IMR-90 (cell line): ENCODE measurements at regions not wholly inside any gene's neighbourhood (a gene's known extent, or its start where the extent isn't known, plus 50 kb on each side); places are given as distances from the start of the nearest gene placed in this dataset.

Experiments
- ATAC-seq: fragments of 200-7000 bp; cut with Tn5 transposase; 2 replicates; pipeline ENCODE4 v1.9.1; 2020; ENCODE audit warnings: low read depth, mild to moderate bottlenecking, moderate library complexity
- BruUV-seq: library from RNA; stranded (reverse); fragments of 400-500 nt; replicated peaks from 2 replicates; lab custom pipeline; 2021; lab: Mats Ljungman, UMichigan
- CTCF ChIA-PET: fragments of 300-600 bp; formaldehyde crosslinking; extraction: SDS; loops from one replicate; lab custom pipeline; 2021; ENCODE audit warnings: antibody characterized with exemption; lab: Yijun Ruan, JAX
- POLR2A ChIA-PET: fragments of 300-600 bp; sonication (Branson Sonifier 250); formaldehyde crosslinking; loops from one replicate; lab custom pipeline; 2022; ENCODE audit warnings: antibody characterized with exemption; ENCODE audit not compliant: unreplicated experiment; lab: Charles Lee
- DNase-seq: peaks from one replicate; pipeline ENCODE4 v3.0.0; 2013
- H2AFZ ChIP-seq: replicated peaks from 2 replicates; pipeline ENCODE3; 2013; ENCODE audit warnings: low read length, mild to moderate bottlenecking; ENCODE audit not compliant: poor library complexity
- H2AK5ac ChIP-seq: 2 replicates; pipeline ENCODE4 v1.6.1; 2013; ENCODE audit warnings: low read depth, low read length, inconsistent platforms
- H2AK9ac ChIP-seq: replicated peaks from 2 replicates; pipeline ENCODE3; 2013; ENCODE audit warnings: mild to moderate bottlenecking, low read depth, low read length, moderate library complexity; ENCODE audit not compliant: poor library complexity
- H2BK120ac ChIP-seq: 2 replicates; pipeline ENCODE4 v1.6.1; 2013; ENCODE audit warnings: low read depth, low read length, inconsistent platforms
- H2BK15ac ChIP-seq: 3 replicates; pipeline ENCODE4 v1.6.1; 2013; ENCODE audit warnings: low read depth, low read length, inconsistent platforms
- H2BK20ac ChIP-seq: 2 replicates; pipeline ENCODE4 v1.6.1; 2013; ENCODE audit warnings: low read depth, mild to moderate bottlenecking, inconsistent platforms, low read length, moderate library complexity
- H2BK5ac ChIP-seq: 2 replicates; pipeline ENCODE4 v1.6.1; 2013; ENCODE audit warnings: mild to moderate bottlenecking, low read depth, low read length, inconsistent platforms; ENCODE audit not compliant: poor library complexity, severe bottlenecking
- H3K14ac ChIP-seq: replicated peaks from 2 replicates; pipeline ENCODE4 v1.6.1; 2013; ENCODE audit warnings: low read depth, low read length, inconsistent platforms
- H3K18ac ChIP-seq: 2 replicates; pipeline ENCODE4 v1.6.1; 2013; ENCODE audit warnings: low read depth, low read length, control low read depth
- H3K23ac ChIP-seq: 2 replicates; pipeline ENCODE4 v1.6.1; 2013; ENCODE audit warnings: low read depth, low read length, inconsistent platforms
- H3K27ac ChIP-seq: 2 replicates; pipeline ENCODE4 v1.5.1; 2013; ENCODE audit warnings: mild to moderate bottlenecking, control low read depth, low read length; ENCODE audit not compliant: insufficient read depth
- H3K27me3 ChIP-seq: 2 replicates; pipeline ENCODE4 v1.6.1; 2013; ENCODE audit warnings: low read length; ENCODE audit not compliant: control insufficient read depth, insufficient read depth
- H3K36me3 ChIP-seq: 2 replicates; pipeline ENCODE4 v1.6.1; 2013; ENCODE audit warnings: low read length, mixed read lengths; ENCODE audit not compliant: control insufficient read depth, insufficient read depth
- H3K4ac ChIP-seq: 2 replicates; pipeline ENCODE4 v1.6.1; 2013; ENCODE audit warnings: low read depth, low read length, inconsistent platforms
- H3K4me1 ChIP-seq: 2 replicates; pipeline ENCODE4 v1.6.1; 2013; ENCODE audit warnings: low read length, mixed read lengths; ENCODE audit not compliant: control insufficient read depth, insufficient read depth
- H3K4me2 ChIP-seq: 2 replicates; pipeline ENCODE4 v1.6.1; 2013; ENCODE audit warnings: low read depth, mild to moderate bottlenecking, control low read depth, low read length, moderate library complexity
- H3K4me3 ChIP-seq: 2 replicates; pipeline ENCODE4 v1.5.1; 2013; ENCODE audit warnings: low read depth, mild to moderate bottlenecking, control low read depth, low read length, moderate library complexity; ENCODE audit not compliant: insufficient read depth
- H3K56ac ChIP-seq: 2 replicates; pipeline ENCODE4 v1.6.1; 2013; ENCODE audit warnings: low read length, inconsistent platforms; ENCODE audit not compliant: insufficient read depth; ENCODE audit errors: extremely low read depth
- H3K79me1 ChIP-seq, 2 experiments: 2 replicates each; pipeline ENCODE4 v1.6.1; 2013; ENCODE audit warnings: low read length in 2 of 2, inconsistent platforms in 1 of 2, low read depth in 1 of 2
- H3K9ac ChIP-seq: 2 replicates; pipeline ENCODE4 v1.6.1; 2013; ENCODE audit warnings: low read depth, low read length, control low read depth
- H3K9me1 ChIP-seq: 2 replicates; pipeline ENCODE4 v1.6.1; 2013; ENCODE audit warnings: low read length, inconsistent platforms; ENCODE audit not compliant: insufficient read depth
- H3K9me3 ChIP-seq: 2 replicates; pipeline ENCODE4 v1.6.1; 2013; ENCODE audit warnings: low read length; ENCODE audit not compliant: control insufficient read depth, insufficient read depth
- H4K20me1 ChIP-seq: 2 replicates; pipeline ENCODE4 v1.6.1; 2013; ENCODE audit warnings: low read length, inconsistent platforms; ENCODE audit not compliant: insufficient read depth
- H4K5ac ChIP-seq: 2 replicates; pipeline ENCODE4 v1.6.1; 2013; ENCODE audit warnings: mild to moderate bottlenecking, low read depth, low read length, control low read depth
- H4K8ac ChIP-seq, 2 experiments: 2 replicates each; pipeline ENCODE4 v1.6.1; 2013; ENCODE audit warnings: low read depth in 2 of 2, low read length in 2 of 2, control low read depth in 1 of 2, inconsistent platforms in 1 of 2
- H4K91ac ChIP-seq: 2 replicates; pipeline ENCODE4 v1.6.1; 2013; ENCODE audit warnings: low read depth, low read length, inconsistent platforms; ENCODE audit not compliant: insufficient read depth
- MAFK ChIP-seq: IDR thresholded peaks from 2 replicates; pipeline ENCODE4 v1.6.1; 2012; ENCODE audit warnings: low read depth, low read length, improper control_type of control experiment
- NFE2L2 ChIP-seq: fragments of 150-350 bp; IDR thresholded peaks from 2 replicates; pipeline ENCODE4 v1.6.1; 2016; ENCODE audit warnings: low read depth, mild to moderate bottlenecking, low read length
- POLR2A ChIP-seq: IDR thresholded peaks from 2 replicates; pipeline ENCODE4 v1.6.1; 2012; ENCODE audit warnings: mild to moderate bottlenecking, low read depth, low read length
- dilution Hi-C: fragments of 300-500 bp; cut with HindIII; formaldehyde crosslinking; loops from one replicate; pipeline ENCODE4 v1.14.3; 2018; ENCODE audit warnings: low sequenced_read_pairs; ENCODE audit not compliant: unreplicated experiment
- in situ Hi-C: fragments of 300-500 bp; cut with MboI; formaldehyde crosslinking; loops from 3 replicates; pipeline ENCODE4 v1.14.3; 2019; ENCODE audit warnings: low sequenced_read_pairs, inconsistent platforms, mixed read lengths
- intact Hi-C: fragments of 100-400 bp; cut with micrococcal nuclease; formaldehyde crosslinking; loops from 2 replicates; pipeline ENCODE4 v1.10.0; 2022

- no peak overlapping the region for H2BK15ac ChIP-seq
- H3K9me1 ChIP-seq: no peaks in the 10 kb centered on the region
- no peaks in the 10 kb centered on the region for H3K4me1 ChIP-seq
- ChIA-PET POLR2A (no interaction called here), CTCF (no interaction called here)
- no peak overlapping the region for H2BK20ac ChIP-seq
- DNase-seq (no peak), ATAC-seq (no peak)
- intact Hi-C loops (loop anchor here (5.0 kb wide), 1 partner anchor 369 kb away; no protein-coding TSS in a partner anchor), dilution Hi-C loops (no loop called here), in situ Hi-C loops (no loop called here)
- no peak overlapping the region for H4K5ac ChIP-seq
- H2BK120ac ChIP-seq: no peak overlapping the region
- no peak overlapping the region for H3K18ac ChIP-seq
- no peak overlapping the region for H2AFZ ChIP-seq
- H2AK5ac ChIP-seq: no peak overlapping the region
- no peaks in the 10 kb centered on the region for H3K36me3 ChIP-seq
- no peak overlapping the region for H3K56ac ChIP-seq
- H3K23ac ChIP-seq: no peak overlapping the region
- no peak overlapping the region for H3K4me2 ChIP-seq
- no peaks in the 10 kb centered on the region for H4K20me1 ChIP-seq
- H3K79me1 ChIP-seq: no peaks in the 10 kb centered on the region
- no peak overlapping the region for H2BK5ac ChIP-seq
- BruUV-seq: no TSS peak
- no peaks in the 10 kb centered on the region for H3K9me3 ChIP-seq
- no peak overlapping the region for H4K8ac ChIP-seq
- H3K27me3 ChIP-seq: no peaks in the 10 kb centered on the region
- no peak overlapping the region for H3K4ac ChIP-seq
- H3K9ac ChIP-seq: no peak overlapping the region
- H3K14ac ChIP-seq: no peak overlapping the region
- no peak overlapping the region for H3K27ac ChIP-seq
- TF ChIP-seq MAFK (peak; percentile 85), POLR2A (no peak), NFE2L2 (no peak)
- H4K91ac ChIP-seq: no peak overlapping the region
- H2AK9ac ChIP-seq: no peak overlapping the region
- H3K4me3 ChIP-seq: no peak overlapping the region
These were observed 219.7 kb downstream of the MTERF1 start for GRCh38 chr7:91660734-91661356.
